ENCODE measurements at regions not wholly inside any gene's neighbourhood (a gene's known extent, or its start where the extent isn't known, plus 50 kb on each side); places are given as distances from the start of the nearest gene placed in this dataset.

- TF ChIP-seq CTCF (IDR thresholded peaks at IDR 0.05): no peak
- no peak for TF ChIP-seq POLR2AphosphoS5 (IDR thresholded peaks at IDR 0.05)
These were observed 62.6 kb upstream of the KLHL13 start for GRCh38 chrX:118179161-118179560.
